Spleen (tissue), 11 donors: ENCODE measurements at regions not wholly inside any gene's neighbourhood (a gene's known extent, or its start where the extent isn't known, plus 50 kb on each side); places are given as distances from the start of the nearest gene placed in this dataset.

Experiments used
- DNase-seq: peaks from one replicate; pipeline ENCODE4 v3.0.0-alpha.2; 2020
- H3K27ac ChIP-seq, 8 donors: fragments of 200-600 bp; sonication (generic) in 7 of 8; 1 replicate in 4 of 8; 2 replicates in 4 of 8; pipeline versions ENCODE4 v1.5.0 to v1.8.0; 2016 to 2021; ENCODE audit warnings: inconsistent platforms in 4 of 8, mild to moderate bottlenecking in 4 of 8, moderate library complexity in 1 of 8
- H3K27me3 ChIP-seq, 7 donors: fragments of 200-600 bp; sonication (generic) in 6 of 7; replicated peaks in 1 of 7; 1 replicate in 4 of 7; 2 replicates in 3 of 7; pipeline versions ENCODE4 v1.5.0 to v1.8.0; 2016 to 2021; ENCODE audit warnings: inconsistent platforms in 3 of 7, mild to moderate bottlenecking in 1 of 7
- H3K36me3 ChIP-seq, 6 donors: fragments of 200-600 bp; sonication (generic) in 5 of 6; 1 replicate in 4 of 6; 2 replicates in 2 of 6; pipeline versions ENCODE4 v1.5.0 to v1.8.0; 2016 to 2021; ENCODE audit warnings: inconsistent platforms in 2 of 6
- H3K4me1 ChIP-seq, 6 donors: fragments of 200-600 bp; sonication (generic) in 5 of 6; 1 replicate in 3 of 6; 2 replicates in 3 of 6; pipeline versions ENCODE4 v1.5.0 to v1.8.0; 2016 to 2021; ENCODE audit warnings: inconsistent platforms in 3 of 6
- H3K4me3 ChIP-seq, 8 donors: fragments of 200-600 bp; sonication (generic) in 7 of 8; 1 replicate in 4 of 8; 2 replicates in 4 of 8; pipeline versions ENCODE4 v1.5.0 to v1.8.0; 2016 to 2021; ENCODE audit warnings: inconsistent platforms in 4 of 8, mild to moderate bottlenecking in 4 of 8, moderate library complexity in 2 of 8
- H3K9me3 ChIP-seq, 8 donors: fragments of 200-600 bp; sonication (generic) in 7 of 8; 1 replicate in 4 of 8; 2 replicates in 4 of 8; pipeline versions ENCODE4 v1.5.0 to v1.8.0; 2016 to 2021; ENCODE audit warnings: inconsistent platforms in 4 of 8
- POLR2A ChIP-seq, 3 donors: fragments of 450-650 bp; IDR thresholded peaks; one replicate each; pipeline ENCODE4 v1.5.1; 2017; ENCODE audit warnings: antibody characterized with exemption in 3 of 3, mild to moderate bottlenecking in 1 of 3
- POLR2AphosphoS5 ChIP-seq, 3 donors: sonication (generic); formaldehyde crosslinking; IDR thresholded peaks; one replicate each; pipeline ENCODE4 v1.5.1; 2017; ENCODE audit warnings: antibody characterized with exemption in 3 of 3
- WGBS, 5 donors: extraction: QIAGEN DNeasy Blood & Tissue Kit in 3 of 5; methylation state at CpG; one replicate each; pipeline versions ENCODE4 v1.1.5 to v1.1.7; 2013 to 2018; 5-methylcytosine and 5-hydroxymethylcytosine counted together
- intact Hi-C: fragments of 100-400 bp; cut with DNase I; formaldehyde crosslinking; loops from one replicate; pipeline ENCODE4 v1.15.0; 2023; ENCODE audit warnings: low total_unique reads
- TF ChIP-seq, protein P1 (sequence below), 11 experiments: fragments of 200-600 bp in 7 of 11; fragments of 450-650 bp in 4 of 11; sonication (generic) in 4 of 11; IDR thresholded peaks in 8 of 11; conservative IDR thresholded peaks in 3 of 11; 1 replicate in 7 of 11; 2 replicates in 4 of 11; pipeline versions ENCODE4 v1.4.0 to v1.8.0; 2016 to 2021; ENCODE audit warnings: antibody characterized with exemption in 11 of 11, inconsistent platforms in 4 of 11, mild to moderate bottlenecking in 1 of 11
- donor health status: healthy with polysubstance abuse.
- donor health status: DM: no; HTN: no; CAD: no; lungs with moderate emphysema.
- donor health status: DM: no; HTN: no; CAD: no.
- donor health status: Bipolar disorder and iron deficiency.
- donor health status: healthy.
- donor health status: DM: no; HTN: no; CAD: no.
- donor health status: DM: yes; HTN: yes; CAD: no.

GRCh38 chr2:185108588-185108987, 510.3 kb downstream of the ZNF804A start:
- Histone ChIP-seq H3K4me1 (no peaks in the 10 kb centered on the region), H3K36me3 (no peaks in the 10 kb centered on the region), H3K27me3 (no peaks in the 10 kb centered on the region), H3K9me3 (peaks cover 0 to 16% (median 2%) of the 10 kb centered on the region in 8 donors), H3K4me3 (no peak overlapping the region), H3K27ac (no peak overlapping the region)
- 70 to 74% (median 73%) methylated on average over 2 of the region's 2 CpGs for WGBS, 5 donors
- intact Hi-C loops = no loop called here
- no peak for DNase-seq
- TF ChIP-seq, protein P1, sequence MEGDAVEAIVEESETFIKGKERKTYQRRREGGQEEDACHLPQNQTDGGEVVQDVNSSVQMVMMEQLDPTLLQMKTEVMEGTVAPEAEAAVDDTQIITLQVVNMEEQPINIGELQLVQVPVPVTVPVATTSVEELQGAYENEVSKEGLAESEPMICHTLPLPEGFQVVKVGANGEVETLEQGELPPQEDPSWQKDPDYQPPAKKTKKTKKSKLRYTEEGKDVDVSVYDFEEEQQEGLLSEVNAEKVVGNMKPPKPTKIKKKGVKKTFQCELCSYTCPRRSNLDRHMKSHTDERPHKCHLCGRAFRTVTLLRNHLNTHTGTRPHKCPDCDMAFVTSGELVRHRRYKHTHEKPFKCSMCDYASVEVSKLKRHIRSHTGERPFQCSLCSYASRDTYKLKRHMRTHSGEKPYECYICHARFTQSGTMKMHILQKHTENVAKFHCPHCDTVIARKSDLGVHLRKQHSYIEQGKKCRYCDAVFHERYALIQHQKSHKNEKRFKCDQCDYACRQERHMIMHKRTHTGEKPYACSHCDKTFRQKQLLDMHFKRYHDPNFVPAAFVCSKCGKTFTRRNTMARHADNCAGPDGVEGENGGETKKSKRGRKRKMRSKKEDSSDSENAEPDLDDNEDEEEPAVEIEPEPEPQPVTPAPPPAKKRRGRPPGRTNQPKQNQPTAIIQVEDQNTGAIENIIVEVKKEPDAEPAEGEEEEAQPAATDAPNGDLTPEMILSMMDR (IDR thresholded peaks at IDR 0.05 in 8 of 11, conservative IDR thresholded peaks at IDR 0.05 in 3 of 11) = no peak
- no peak for TF ChIP-seq POLR2A (IDR thresholded peaks at IDR 0.05)
- no peak for TF ChIP-seq POLR2AphosphoS5 (IDR thresholded peaks at IDR 0.05)

GRCh38 chr2:185127412-185127811, 529.1 kb downstream of the ZNF804A start:
- H3K4me3 ChIP-seq = no peak overlapping the region
- no peaks in the 10 kb centered on the region for H3K4me1 ChIP-seq
- TF ChIP-seq, protein P1 (IDR thresholded peaks at IDR 0.05 in 8 of 11, conservative IDR thresholded peaks at IDR 0.05 in 3 of 11) = no peak
- WGBS, 5 donors = 90 to 98% (median 92%) methylated on average over 1 of the region's 1 CpG
- intact Hi-C loops = no loop called here
- no peak for DNase-seq
- H3K36me3 ChIP-seq = no peaks in the 10 kb centered on the region
- H3K9me3 ChIP-seq = peaks cover 0 to 11% (median 2%) of the 10 kb centered on the region in 8 donors
- H3K27ac ChIP-seq = no peak overlapping the region
- H3K27me3 ChIP-seq = no peaks in the 10 kb centered on the region

- intact Hi-C loops = no loop called here
Observed at GRCh38 chr2:185128346-185128745, 530.0 kb downstream of the ZNF804A start.

GRCh38 chr2:185128996-185129395, 530.7 kb downstream of the ZNF804A start:
- no peak overlapping the region for H3K27ac ChIP-seq
- no peaks in the 10 kb centered on the region for H3K27me3 ChIP-seq
- intact Hi-C loops = no loop called here
- no peak overlapping the region for H3K4me3 ChIP-seq
- 62 to 77% (median 72%) methylated on average over 2 of the region's 2 CpGs for WGBS, 5 donors
- peaks cover 0 to 22% (median 10%) of the 10 kb centered on the region in 8 donors for H3K9me3 ChIP-seq
- TF ChIP-seq POLR2A (IDR thresholded peaks at IDR 0.05) = no peak
- TF ChIP-seq, protein P1 (IDR thresholded peaks at IDR 0.05 in 8 of 11, conservative IDR thresholded peaks at IDR 0.05 in 3 of 11) = no peak
- TF ChIP-seq POLR2AphosphoS5 (IDR thresholded peaks at IDR 0.05) = no peak
- no peaks in the 10 kb centered on the region for H3K4me1 ChIP-seq
- no peaks in the 10 kb centered on the region for H3K36me3 ChIP-seq
- no peak for DNase-seq

More at GRCh38 chr2:185128346-185128745, 530.0 kb downstream of the ZNF804A start:
- Histone ChIP-seq H3K27ac (no peak overlapping the region), H3K9me3 (peaks cover 0 to 18% (median 9%) of the 10 kb centered on the region in 8 donors), H3K27me3 (no peaks in the 10 kb centered on the region), H3K36me3 (no peaks in the 10 kb centered on the region), H3K4me3 (no peak overlapping the region), H3K4me1 (no peaks in the 10 kb centered on the region)
- TF ChIP-seq, protein P1 (IDR thresholded peaks at IDR 0.05 in 8 of 11, conservative IDR thresholded peaks at IDR 0.05 in 3 of 11) = no peak
- TF ChIP-seq POLR2A (IDR thresholded peaks at IDR 0.05) (no peak), POLR2AphosphoS5 (IDR thresholded peaks at IDR 0.05) (no peak)
- no peak for DNase-seq
